ENCODE measurements at regions not wholly inside any gene's neighbourhood (a gene's known extent, or its start where the extent isn't known, plus 50 kb on each side); places are given as distances from the start of the nearest gene placed in this dataset.
A peak's percentile ranks its signal among the peaks of the same experiment; 100 is the strongest.

- peaks cover 0 to 17% (median 7%) of the 10 kb centered on the region in 10 experiments; a peak in 11 of 20 replicates for H3K4me1 ChIP-seq
- no peak for TF ChIP-seq Cebpa-rat (IDR thresholded peaks at IDR 0.05)
- peak overlapping the region in 3 of 11 experiments; percentile 29 to 49 (median 30); a peak in 4 of 22 replicates for H3K27ac ChIP-seq
- no peaks in the 10 kb centered on the region for H3K27me3 ChIP-seq
- H3K36me3 ChIP-seq, result no peaks in the 10 kb centered on the region
- peak overlapping the region in 7 of 11 experiments; percentile 13 to 55 (median 28); a peak in 9 of 22 replicates for H3K4me2 ChIP-seq
- no peak overlapping the region for H3K9ac ChIP-seq
- H3K4me3 ChIP-seq, result no peak overlapping the region
- H3K9me3 ChIP-seq (replicated peaks in 1 of 11), result peaks cover 0 to 6% (median 0%) of the 10 kb centered on the region in 11 experiments; a peak in 3 of 22 replicates
- H4K20me1 ChIP-seq, result no peaks in the 10 kb centered on the region
Observed at GRCh38 chr2:188701836-188702235, 272.3 kb upstream of the COL3A1 start.

- Histone ChIP-seq H3K36me3 (no peaks in the 10 kb centered on the region), H3K9ac (no peak overlapping the region), H3K4me1 (peaks cover 0 to 11% (median 5%) of the 10 kb centered on the region in 10 experiments; a peak in 8 of 20 replicates), H4K20me1 (no peaks in the 10 kb centered on the region), H3K9me3 (replicated peaks in 1 of 11) (peaks cover 0 to 7% (median 0%) of the 10 kb centered on the region in 11 experiments; a peak in 4 of 22 replicates), H3K27ac (no peak overlapping the region), H3K4me2 (no peak overlapping the region), H3K27me3 (no peaks in the 10 kb centered on the region), H3K4me3 (no peak overlapping the region)
- no peak for TF ChIP-seq Cebpa-rat (IDR thresholded peaks at IDR 0.05)
Observed at GRCh38 chr2:188705191-188705590, 269.0 kb upstream of the COL3A1 start.

- Histone ChIP-seq H3K36me3 (no peaks in the 10 kb centered on the region), H3K9ac (no peak overlapping the region), H4K20me1 (no peaks in the 10 kb centered on the region), H3K4me2 (no peak overlapping the region), H3K9me3 (replicated peaks in 1 of 11) (peaks cover 0 to 18% (median 3%) of the 10 kb centered on the region in 11 experiments; a peak in 6 of 22 replicates), H3K4me3 (no peak overlapping the region), H3K27me3 (no peaks in the 10 kb centered on the region), H3K27ac (no peak overlapping the region), H3K4me1 (no peaks in the 10 kb centered on the region)
- TF ChIP-seq Cebpa-rat (IDR thresholded peaks at IDR 0.05), result no peak
Observed at GRCh38 chr2:188713961-188714360, 260.2 kb upstream of the COL3A1 start.

- Histone ChIP-seq H3K9ac (no peak overlapping the region), H3K36me3 (no peaks in the 10 kb centered on the region), H3K4me1 (peaks cover 0 to 15% (median 0%) of the 10 kb centered on the region in 10 experiments; a peak in 3 of 20 replicates), H3K27ac (no peak overlapping the region), H3K9me3 (replicated peaks in 1 of 11) (no peaks in the 10 kb centered on the region), H4K20me1 (no peaks in the 10 kb centered on the region), H3K4me2 (no peak overlapping the region), H3K4me3 (no peak overlapping the region), H3K27me3 (no peaks in the 10 kb centered on the region)
- TF ChIP-seq Cebpa-rat (IDR thresholded peaks at IDR 0.05), result no peak
Observed at GRCh38 chr2:188720811-188721605, 253.2 kb upstream of the COL3A1 start.

- Histone ChIP-seq H3K27ac (no peak overlapping the region), H3K4me3 (no peak overlapping the region), H3K4me1 (peaks cover 0 to 15% (median 0%) of the 10 kb centered on the region in 10 experiments; a peak in 3 of 20 replicates), H3K4me2 (no peak overlapping the region), H3K36me3 (no peaks in the 10 kb centered on the region), H4K20me1 (no peaks in the 10 kb centered on the region), H3K9ac (no peak overlapping the region), H3K27me3 (no peaks in the 10 kb centered on the region), H3K9me3 (replicated peaks in 1 of 11) (no peaks in the 10 kb centered on the region)
- TF ChIP-seq Cebpa-rat (IDR thresholded peaks at IDR 0.05), result no peak
Observed at GRCh38 chr2:188721784-188722183, 252.4 kb upstream of the COL3A1 start.

- H4K20me1 ChIP-seq, result no peaks in the 10 kb centered on the region
- TF ChIP-seq Cebpa-rat (IDR thresholded peaks at IDR 0.05), result no peak
- H3K36me3 ChIP-seq, result no peaks in the 10 kb centered on the region
- no peak overlapping the region for H3K9ac ChIP-seq
- no peak overlapping the region for H3K27ac ChIP-seq
- H3K9me3 ChIP-seq (replicated peaks in 1 of 11), result no peaks in the 10 kb centered on the region
- no peak overlapping the region for H3K4me2 ChIP-seq
- H3K27me3 ChIP-seq, result no peaks in the 10 kb centered on the region
- peaks cover 0 to 15% (median 0%) of the 10 kb centered on the region in 10 experiments; a peak in 3 of 20 replicates for H3K4me1 ChIP-seq
- H3K4me3 ChIP-seq, result no peak overlapping the region
Observed at GRCh38 chr2:188725746-188726360, 248.3 kb upstream of the COL3A1 start.

- Histone ChIP-seq H3K9ac (no peak overlapping the region), H3K4me2 (no peak overlapping the region), H3K27ac (no peak overlapping the region), H3K9me3 (replicated peaks in 1 of 11) (no peaks in the 10 kb centered on the region), H3K4me1 (peaks cover 0 to 15% (median 0%) of the 10 kb centered on the region in 10 experiments; a peak in 3 of 20 replicates), H4K20me1 (no peaks in the 10 kb centered on the region), H3K27me3 (no peaks in the 10 kb centered on the region), H3K36me3 (no peaks in the 10 kb centered on the region), H3K4me3 (no peak overlapping the region)
- no peak for TF ChIP-seq Cebpa-rat (IDR thresholded peaks at IDR 0.05)
Observed at GRCh38 chr2:188726626-188727247, 247.4 kb upstream of the COL3A1 start.

GRCh38 chr2:188727846-188728245 is 246.3 kb upstream of the COL3A1 start:
- Histone ChIP-seq H3K27ac (no peak overlapping the region), H3K36me3 (no peaks in the 10 kb centered on the region), H3K4me1 (peaks cover 0 to 12% (median 0%) of the 10 kb centered on the region in 10 experiments; a peak in 3 of 20 replicates), H3K4me3 (no peak overlapping the region), H3K27me3 (no peaks in the 10 kb centered on the region), H3K9ac (no peak overlapping the region), H4K20me1 (no peaks in the 10 kb centered on the region), H3K4me2 (no peak overlapping the region), H3K9me3 (replicated peaks in 1 of 11) (no peaks in the 10 kb centered on the region)
- TF ChIP-seq Cebpa-rat (IDR thresholded peaks at IDR 0.05), result no peak

- TF ChIP-seq Cebpa-rat (IDR thresholded peaks at IDR 0.05), result no peak
- Histone ChIP-seq H3K9ac (no peak overlapping the region), H3K27me3 (no peaks in the 10 kb centered on the region), H4K20me1 (no peaks in the 10 kb centered on the region), H3K4me1 (peaks cover 0 to 9% (median 5%) of the 10 kb centered on the region in 10 experiments; a peak in 12 of 20 replicates), H3K27ac (no peak overlapping the region), H3K4me2 (peak overlapping the region in 7 of 11 experiments; percentile 11 to 58 (median 29); a peak in 12 of 22 replicates), H3K4me3 (no peak overlapping the region), H3K9me3 (replicated peaks in 1 of 11) (no peaks in the 10 kb centered on the region), H3K36me3 (no peaks in the 10 kb centered on the region)
Observed at GRCh38 chr2:188734691-188735090, 239.5 kb upstream of the COL3A1 start.

All from BLaER1 treated with 17β-estradiol and CSF1 and Interleukin-3, amounts not matched to agents 10 nM and 100 nM (cell line).